GM06990 (cell line): ENCODE measurements at regions not wholly inside any gene's neighbourhood (a gene's known extent, or its start where the extent isn't known, plus 50 kb on each side); places are given as distances from the start of the nearest gene placed in this dataset.
A peak's percentile ranks its signal among the peaks of the same experiment; 100 is the strongest.

Source experiments
- DNase-seq: peaks from one replicate; pipeline ENCODE4 v3.0.0-alpha.2; 2011; ENCODE audit not compliant: insufficient read length; ENCODE audit errors: extremely low read depth
- H3K27me3 ChIP-seq: replicated peaks from 2 replicates; pipeline ENCODE4 v1.6.0; 2011; ENCODE audit warnings: low read length; ENCODE audit not compliant: control insufficient read depth, insufficient read depth
- H3K36me3 ChIP-seq: 2 replicates; pipeline ENCODE4 v1.5.1; 2011; ENCODE audit warnings: low read length; ENCODE audit not compliant: control insufficient read depth, insufficient read depth
- H3K4me3 ChIP-seq: replicated peaks from 2 replicates; pipeline ENCODE4 v1.5.1; 2011; ENCODE audit warnings: low read depth, mild to moderate bottlenecking, control low read depth, low read length
- CTCF ChIP-seq: IDR thresholded peaks from 2 replicates; pipeline ENCODE4 v1.5.1; 2011; ENCODE audit warnings: low read length, control low read depth, mild to moderate bottlenecking, inconsistent platforms; ENCODE audit not compliant: insufficient read depth, poor library complexity, severe bottlenecking

DNA sequence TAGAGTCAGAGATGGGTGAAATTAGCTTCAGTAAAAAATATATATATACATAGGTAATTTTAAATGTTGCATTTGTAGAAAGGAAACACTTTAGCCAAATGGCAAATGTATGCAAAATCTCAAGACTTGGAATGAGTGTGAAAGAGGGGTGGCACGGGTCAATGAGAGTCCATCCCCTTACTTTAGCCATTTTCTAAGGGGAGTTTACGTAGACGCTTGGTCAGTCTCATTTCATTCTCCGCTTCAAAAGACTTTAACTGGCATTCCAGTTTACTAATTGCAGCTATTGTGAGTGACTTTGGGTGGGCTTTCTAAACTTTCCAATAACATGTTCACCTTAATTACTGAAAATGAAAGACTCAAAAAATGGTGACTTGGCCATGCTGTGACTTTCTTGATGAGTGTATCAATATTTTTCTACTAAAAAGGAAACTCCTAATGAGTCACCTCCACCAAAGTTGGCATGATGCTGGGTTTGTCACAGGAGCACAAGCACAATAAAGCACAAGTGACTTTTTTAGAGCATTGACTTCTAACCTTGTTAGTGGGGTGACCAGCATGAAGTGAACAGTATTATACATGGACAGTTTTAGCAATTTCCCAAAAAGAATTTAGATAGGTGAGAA lies 356.0 kb upstream of the RASGEF1B start:
- peak; percentile 30 for DNase-seq
- no peak overlapping the region for H3K4me3 ChIP-seq
- TF ChIP-seq CTCF, result no peak
- no peaks in the 10 kb centered on the region for H3K36me3 ChIP-seq
- no peaks in the 10 kb centered on the region; the same call in 1 of the 2 replicates for H3K27me3 ChIP-seq

DNA sequence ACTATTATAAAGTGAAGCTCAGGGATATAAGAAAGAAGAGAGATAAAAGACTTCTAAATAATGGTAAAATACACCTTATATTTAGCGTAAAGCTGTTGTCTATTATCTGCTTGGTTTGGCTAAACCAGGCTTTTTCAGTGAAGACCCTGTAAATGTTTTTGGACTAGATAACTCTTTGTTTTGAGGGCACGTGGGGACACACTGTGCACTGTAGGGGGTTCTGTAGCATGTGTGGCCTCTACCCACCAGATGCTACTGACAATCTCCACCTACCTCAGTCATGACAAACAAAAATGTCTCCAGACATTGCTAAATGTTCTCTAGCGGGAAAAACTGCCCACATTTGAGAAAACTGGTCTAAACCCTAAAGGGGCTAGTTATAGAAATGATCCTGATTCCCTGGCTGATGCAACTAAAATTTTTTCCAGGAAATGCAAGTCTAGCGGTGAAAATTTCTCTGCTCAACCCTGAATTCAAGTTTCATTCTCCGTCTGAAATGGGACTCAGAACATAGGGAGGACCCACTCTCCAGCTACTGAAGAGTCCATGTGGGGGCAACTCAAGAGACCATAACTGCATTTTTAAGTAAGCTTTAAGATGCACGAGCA lies 355.2 kb upstream of the RASGEF1B start:
- H3K36me3 ChIP-seq, result no peaks in the 10 kb centered on the region
- no peaks in the 10 kb centered on the region; the same call in 1 of the 2 replicates for H3K27me3 ChIP-seq
- DNase-seq, result no peak
- no peak for TF ChIP-seq CTCF
- H3K4me3 ChIP-seq, result no peak overlapping the region

DNA sequence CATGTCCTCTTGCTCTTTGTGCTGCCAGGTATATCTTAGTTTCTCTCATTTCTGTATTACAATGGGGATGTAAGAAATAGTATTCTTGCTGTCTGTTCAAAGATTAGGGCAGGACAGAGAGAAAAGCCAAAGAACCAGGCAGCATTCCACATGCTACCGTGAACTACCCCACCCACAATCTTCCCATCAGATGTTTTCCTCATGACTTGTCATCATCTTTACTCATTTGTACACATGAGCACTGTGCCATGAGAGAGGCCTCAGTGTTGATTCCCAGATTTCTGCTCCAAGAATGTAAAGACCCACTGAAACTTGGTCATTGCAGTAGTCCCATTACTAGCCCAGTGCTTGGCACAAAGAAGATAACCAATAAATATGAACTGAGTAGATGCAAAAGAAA lies 354.6 kb upstream of the RASGEF1B start:
- Histone ChIP-seq H3K4me3 (no peak overlapping the region), H3K36me3 (no peaks in the 10 kb centered on the region), H3K27me3 (no peaks in the 10 kb centered on the region; the same call in 1 of the 2 replicates)
- DNase-seq, result no peak
- no peak for TF ChIP-seq CTCF

- Histone ChIP-seq H3K4me3 (no peak overlapping the region), H3K27me3 (no peaks in the 10 kb centered on the region), H3K36me3 (no peaks in the 10 kb centered on the region)
- no peak for DNase-seq
- TF ChIP-seq CTCF, result no peak
These were observed 346.7 kb upstream of the RASGEF1B start for GRCh38 chr4:81818385-81818920.

DNA sequence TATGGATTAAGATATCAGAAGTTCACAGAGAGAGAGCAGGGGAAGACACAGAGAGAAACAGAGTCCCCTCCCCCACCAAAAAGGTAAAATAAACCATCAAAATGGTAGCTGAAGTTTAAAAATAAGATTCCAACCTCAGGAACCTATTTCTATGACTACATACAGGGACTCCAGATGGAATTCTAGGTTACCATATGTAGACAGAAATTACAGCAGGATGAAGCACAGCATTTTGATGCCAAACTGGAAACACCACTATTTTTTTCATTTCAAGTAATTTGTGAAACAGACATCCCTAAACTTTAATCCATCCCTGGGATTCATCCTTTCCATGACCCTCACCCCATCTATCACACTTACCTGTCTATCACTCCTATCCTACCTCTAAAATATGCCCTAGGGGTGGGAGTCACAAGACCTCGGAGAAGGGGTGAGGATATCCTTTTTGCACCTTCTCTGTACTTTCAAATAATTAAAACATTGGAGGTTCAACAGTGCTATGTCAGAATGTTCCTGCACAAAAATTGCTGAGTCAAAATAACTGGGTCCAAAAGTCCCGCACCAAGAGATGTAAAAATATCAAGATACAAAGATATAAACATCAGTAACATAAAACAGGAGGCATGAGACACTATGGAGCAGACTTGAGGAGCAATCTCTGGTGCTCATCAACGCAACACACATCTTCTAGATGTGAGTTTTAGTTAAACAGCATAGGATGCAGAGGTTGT lies 344.5 kb upstream of the RASGEF1B start:
- TF ChIP-seq CTCF, result no peak
- no peaks in the 10 kb centered on the region for H3K27me3 ChIP-seq
- H3K36me3 ChIP-seq, result no peaks in the 10 kb centered on the region
- no peak overlapping the region for H3K4me3 ChIP-seq
- no peak for DNase-seq
